HG02885 (cell line): ENCODE measurements at regions not wholly inside any gene's neighbourhood (a gene's known extent, or its start where the extent isn't known, plus 50 kb on each side); places are given as distances from the start of the nearest gene placed in this dataset.

Source experiments
- ATAC-seq: cut with Tn5 transposase; IDR thresholded peaks from one replicate; pipeline ENCODE4 v1.9.1; 2021; ENCODE audit warnings: mild to moderate bottlenecking; ENCODE audit not compliant: unreplicated experiment, poor library complexity

DNA sequence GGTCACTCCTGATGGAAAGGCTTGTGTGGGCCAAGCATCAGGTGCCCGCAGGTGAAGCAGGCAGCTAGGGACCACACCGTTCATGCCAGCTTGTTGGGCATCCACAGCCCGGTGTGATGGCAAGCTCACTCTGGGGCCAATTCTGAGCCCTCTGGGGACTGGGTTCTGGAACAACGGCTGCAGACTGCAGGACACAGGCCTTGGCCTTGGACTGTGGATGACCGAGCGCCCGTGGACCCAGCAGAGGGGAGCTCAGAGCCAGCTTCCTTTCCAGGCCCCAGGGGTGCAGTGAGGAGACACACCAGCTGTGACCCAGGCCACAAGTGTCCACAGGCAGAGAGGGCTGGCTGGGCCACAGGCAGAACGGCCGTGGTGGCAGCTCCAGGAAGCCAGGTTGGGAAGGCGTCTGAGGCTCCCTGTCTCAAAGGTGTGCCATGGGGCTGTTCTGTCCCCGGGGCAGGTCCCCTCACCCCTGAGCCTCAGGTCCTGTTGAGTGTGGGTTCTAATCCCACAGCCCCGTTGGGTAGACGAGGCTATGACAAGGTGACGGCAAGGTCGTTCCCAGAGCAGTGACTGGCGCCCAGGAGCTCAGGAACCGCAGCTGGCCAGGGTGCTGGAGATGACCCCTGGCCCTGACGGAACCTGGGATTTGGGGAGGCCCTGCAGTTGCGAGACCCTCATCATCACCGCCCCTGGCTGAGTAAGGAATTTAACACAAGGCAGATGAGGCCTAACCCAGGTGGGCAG is 1079.4 kb downstream of the BRD1 start:
- ATAC-seq, result no peak

DNA sequence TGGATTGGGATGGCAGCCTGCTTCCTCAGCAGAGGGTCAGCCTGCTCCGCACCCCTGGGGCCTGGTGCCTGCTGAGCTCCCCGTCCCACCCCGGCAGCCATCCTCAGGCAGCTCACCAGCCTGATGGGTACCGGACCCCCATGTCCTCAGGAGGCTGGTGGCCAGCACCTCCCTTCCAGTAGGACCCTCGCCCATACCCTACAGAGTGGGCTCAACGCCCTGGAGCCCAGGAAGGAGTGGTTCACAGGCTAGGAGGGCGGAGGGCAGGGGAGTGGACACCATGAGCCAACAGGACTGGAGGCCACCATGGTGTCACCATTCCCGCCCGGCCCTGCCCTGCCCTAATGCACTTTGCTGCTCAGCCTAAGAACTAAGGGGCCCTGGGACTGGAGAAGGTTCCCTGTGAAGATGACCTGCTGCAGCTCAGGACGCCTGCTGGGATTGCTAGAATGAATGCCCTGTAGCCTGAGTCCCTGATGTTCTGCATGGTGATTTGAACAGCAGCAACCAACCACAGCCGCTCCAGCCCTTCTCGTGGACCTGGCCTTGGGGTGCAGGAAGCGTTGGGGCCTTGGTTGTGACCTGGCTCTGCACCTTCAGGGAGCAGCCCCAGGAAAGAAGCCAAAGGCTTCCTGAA is 1080.8 kb downstream of the BRD1 start:
- ATAC-seq, result no peak

DNA sequence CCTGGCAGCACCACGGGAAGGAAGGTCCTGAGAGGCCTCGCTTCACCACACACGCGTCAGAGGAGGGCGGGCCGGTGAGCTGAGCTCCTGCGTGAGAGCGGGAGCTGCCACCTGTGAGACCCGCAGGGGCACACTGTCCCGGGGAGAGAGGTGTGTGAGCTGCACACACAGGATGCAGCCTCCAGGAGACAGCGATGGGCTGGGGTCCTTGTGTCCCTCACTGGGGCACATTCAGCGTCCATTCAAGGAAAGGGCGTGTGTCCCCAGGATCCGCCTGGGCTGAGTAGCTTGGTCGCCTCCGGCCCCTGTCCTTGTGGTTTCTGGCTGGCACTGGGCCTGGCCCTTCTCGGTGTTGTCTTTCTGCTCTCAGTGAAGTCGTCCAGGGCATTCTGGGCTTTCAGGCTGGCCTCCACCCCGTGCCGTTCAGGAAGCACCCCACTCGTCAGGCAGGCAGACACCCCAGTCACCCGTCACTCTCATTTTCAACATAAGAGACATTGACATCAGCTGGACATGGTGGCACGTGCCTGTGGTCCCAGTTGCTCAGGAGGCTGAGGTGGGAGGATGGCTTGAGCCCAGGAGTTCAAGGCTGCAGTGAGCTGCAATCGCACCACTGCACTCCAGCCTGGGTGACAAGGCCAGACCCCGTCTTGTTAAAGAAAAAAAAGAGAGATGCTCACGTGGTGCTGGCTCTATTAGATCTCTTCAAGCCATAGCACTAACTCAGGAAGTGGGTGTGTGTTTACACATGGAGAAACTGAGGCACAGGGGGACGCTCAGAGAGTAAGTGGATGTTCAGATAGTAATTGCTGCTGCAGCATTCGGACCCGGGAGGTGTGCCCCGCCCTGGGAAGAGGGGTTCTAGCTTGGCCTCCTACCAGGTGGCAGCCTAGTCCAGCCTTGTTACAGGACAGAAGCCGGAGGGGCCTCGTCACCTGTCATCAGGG is 1081.6 kb downstream of the BRD1 start:
- ATAC-seq, result no peak

DNA sequence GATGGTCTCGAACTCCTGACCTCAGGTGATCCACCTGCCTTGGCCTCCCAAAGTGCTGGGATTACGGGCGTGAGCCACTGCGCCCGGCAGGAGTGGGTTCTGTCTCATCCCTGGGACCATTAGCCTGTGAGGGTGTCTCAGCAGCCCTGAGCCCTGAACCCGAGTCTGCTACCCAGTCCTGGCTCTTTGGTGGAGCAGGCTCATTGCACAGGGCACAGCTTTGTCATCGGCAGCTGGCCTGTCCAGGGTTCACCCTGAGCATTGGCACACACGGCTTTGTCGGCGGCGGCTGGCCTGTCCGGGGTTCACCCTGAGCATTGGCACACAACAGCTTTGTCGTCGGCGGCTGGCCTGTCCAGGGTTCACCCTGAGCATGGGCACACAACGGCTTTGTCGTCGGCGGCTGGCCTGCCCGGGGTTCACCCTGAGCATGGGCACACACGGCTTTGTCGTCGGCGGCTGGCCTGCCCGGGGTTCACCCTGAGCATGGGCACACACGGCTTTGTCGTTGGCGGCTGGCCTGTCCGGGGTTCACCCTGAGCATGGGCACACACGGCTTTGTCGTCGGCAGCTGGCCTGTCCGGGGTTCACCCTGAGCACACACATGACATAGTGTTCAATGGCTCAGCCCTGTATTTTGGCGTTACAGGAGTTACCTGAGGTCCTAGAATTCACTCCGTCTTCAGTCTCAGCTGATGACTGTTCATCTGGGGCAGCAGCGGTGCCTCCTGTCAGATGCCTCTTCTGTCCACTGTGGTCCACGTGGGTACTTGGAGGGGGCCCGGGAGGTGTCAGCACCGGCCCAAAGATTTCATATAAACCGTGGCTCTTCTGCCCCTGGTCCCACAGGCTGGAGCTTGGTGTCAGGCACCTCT is 1082.5 kb downstream of the BRD1 start:
- no peak for ATAC-seq

GRCh38 chr22:48744283-48744641 is 1083.4 kb downstream of the BRD1 start:
- ATAC-seq, result no peak

DNA sequence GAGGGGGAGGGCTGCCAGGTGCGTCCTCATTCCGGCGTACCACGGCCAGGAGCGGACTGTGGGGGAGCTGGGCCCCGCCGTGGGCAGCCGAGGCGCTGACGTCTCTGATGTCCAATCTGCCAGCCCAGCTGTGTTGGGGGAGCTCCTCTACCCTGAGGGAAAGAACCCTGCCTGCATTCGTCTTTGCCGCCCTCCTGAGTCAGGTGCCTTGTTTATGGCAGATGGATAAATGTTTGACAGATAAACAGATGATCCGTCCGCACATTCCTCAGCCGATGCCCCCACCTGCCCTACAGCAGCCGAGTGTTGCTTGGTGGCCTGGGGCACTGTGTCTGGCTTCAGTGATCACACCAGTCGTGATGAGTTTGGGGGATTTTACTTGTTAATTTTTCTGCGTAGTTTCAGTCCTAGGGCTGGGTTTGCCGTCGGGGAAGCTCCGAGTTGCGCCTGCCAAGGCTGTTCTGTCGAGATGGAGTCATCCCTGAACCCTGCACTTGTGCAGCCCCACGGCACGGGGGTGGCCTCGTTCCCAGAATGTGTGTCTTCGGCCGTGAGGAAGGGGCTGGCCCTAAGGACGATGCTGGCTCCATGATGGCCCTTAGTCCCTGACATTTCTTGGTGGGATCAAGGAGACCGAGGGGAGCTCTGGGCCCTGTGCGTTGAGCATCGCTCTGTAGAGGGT is 1083.9 kb downstream of the BRD1 start:
- ATAC-seq, result no peak

GRCh38 chr22:48742556-48743343 is 1084.9 kb downstream of the BRD1 start:
- ATAC-seq, result no peak

DNA sequence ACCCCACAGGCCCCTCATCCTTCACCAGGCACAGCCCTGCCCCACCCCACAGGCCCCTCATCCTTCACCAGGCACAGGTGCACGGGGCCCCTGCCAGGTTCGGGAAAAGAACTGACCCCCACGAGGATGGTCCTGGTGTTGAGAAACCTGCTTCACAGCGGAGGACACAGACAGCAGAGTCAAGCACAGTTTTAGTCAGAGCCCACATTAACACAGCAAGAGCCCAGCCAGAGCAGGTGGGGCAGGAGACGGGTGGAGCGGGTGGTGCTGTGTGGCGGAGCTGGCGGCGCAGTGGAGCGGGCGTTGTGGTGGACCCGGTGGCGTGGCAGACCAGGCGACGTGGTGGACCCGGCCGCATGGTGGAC is 1085.5 kb downstream of the BRD1 start:
- no peak for ATAC-seq

GRCh38 chr22:48741540-48741939 is 1086.1 kb downstream of the BRD1 start:
- ATAC-seq, result no peak

- ATAC-seq, result no peak
Measured at GRCh38 chr22:48740731-48741405, 1086.8 kb downstream of the BRD1 start.

DNA sequence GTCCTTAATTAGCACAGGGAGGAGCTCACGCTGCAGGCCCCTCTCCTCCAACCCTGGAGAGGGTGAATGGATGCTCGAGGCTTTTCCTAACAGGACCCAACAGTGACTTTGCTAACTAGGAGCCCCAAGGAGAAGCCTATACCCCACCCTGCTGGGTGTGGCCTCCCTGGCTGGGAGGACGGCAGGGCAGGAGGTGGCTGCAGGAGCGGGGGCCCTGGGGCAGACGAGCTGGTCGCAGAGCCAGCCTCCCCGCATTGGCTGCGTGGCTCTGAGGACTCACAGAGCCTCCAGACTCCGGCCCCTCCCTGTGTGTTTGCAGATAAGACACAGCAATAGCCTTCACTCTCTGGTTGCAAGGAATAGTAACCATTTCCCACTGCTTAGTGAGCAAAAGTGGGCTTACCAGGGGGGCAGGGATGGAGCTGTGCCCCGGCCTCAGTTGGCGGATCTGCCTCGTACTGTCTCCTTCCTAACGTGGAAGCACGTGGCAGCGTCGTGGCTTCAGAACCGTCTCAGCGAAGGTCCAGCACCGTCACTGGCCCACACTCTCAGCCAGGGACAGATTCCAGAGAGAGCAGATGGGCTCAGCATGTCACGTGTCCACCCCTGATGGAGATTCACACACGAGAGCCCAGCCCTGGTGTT is 1087.5 kb downstream of the BRD1 start:
- ATAC-seq, result no peak

- ATAC-seq, result no peak
Measured at GRCh38 chr22:48739348-48740085, 1088.2 kb downstream of the BRD1 start.

- no peak for ATAC-seq
Measured at GRCh38 chr22:48738204-48738980, 1089.3 kb downstream of the BRD1 start.

GRCh38 chr22:48737461-48738203 is 1090.0 kb downstream of the BRD1 start:
- no peak for ATAC-seq

DNA sequence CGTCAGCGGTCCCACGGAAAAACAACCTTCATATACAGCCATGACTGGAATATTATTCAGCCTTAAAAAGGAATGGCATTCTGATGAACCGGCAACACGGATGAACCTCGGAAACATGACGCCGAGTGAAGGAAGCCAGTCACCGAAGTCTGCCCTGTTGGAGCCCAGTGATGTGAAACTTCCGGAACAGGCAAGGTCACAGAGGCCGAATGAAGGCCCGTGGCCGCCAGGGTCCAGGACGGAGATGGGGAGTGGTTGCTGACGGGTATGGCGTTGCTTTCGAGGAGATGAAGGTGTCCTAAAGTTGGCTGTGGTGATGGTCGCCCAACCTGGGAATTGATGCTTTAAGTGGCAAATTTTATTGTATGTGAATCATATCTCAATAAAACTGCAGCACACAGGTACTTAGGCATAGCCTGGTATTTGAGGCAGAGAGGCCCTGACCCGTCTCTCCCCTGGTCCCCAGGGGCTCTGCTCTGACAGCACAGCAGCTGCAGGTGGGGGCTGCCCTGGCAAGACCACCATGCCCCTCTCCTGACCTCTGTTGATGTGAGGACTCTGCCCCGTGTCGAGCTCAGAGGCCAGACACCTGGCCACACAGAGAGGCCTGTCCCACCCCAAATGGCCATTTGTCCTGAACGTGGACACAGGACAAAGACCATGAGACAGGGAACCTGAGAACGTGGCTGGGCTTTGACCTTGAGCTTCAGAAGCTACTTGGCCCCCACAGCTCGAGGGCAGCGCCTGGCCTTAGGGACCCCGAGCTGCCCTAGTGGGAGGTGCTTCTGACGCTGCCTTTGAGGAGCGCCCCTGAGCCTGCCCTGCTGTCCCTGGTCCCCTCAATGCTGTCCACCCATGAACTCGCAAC is 1090.8 kb downstream of the BRD1 start:
- ATAC-seq, result no peak
